SK-N-SH treated with all-trans-retinoic acid at 6 μM for 48 hours (cell line): ENCODE measurements at regions not wholly inside any gene's neighbourhood (a gene's known extent, or its start where the extent isn't known, plus 50 kb on each side); places are given as distances from the start of the nearest gene placed in this dataset.

Experiments used
- ATAC-seq: fragments of 200-7000 bp; cut with Tn5 transposase; 3 replicates; pipeline ENCODE4 v1.9.1; 2020; ENCODE audit warnings: mild to moderate bottlenecking, moderate library complexity
- ARNTL ChIP-seq: fragments of 450-650 bp; formaldehyde crosslinking; IDR thresholded peaks from 2 replicates; pipeline ENCODE4 v1.5.0; 2020; ENCODE audit warnings: low read depth, mild to moderate bottlenecking, moderate library complexity, borderline replicate concordance
- BACH2 ChIP-seq: fragments of 250-450 bp; sonication (Bioruptor Pico); IDR thresholded peaks from 2 replicates; pipeline ENCODE4 v1.9.0; 2021; ENCODE audit warnings: mild to moderate bottlenecking, borderline replicate concordance
- CSDC2 ChIP-seq: fragments of 250-450 bp; sonication (Bioruptor Pico); IDR thresholded peaks from 2 replicates; pipeline ENCODE4 v1.5.0; 2020; ENCODE audit warnings: mild to moderate bottlenecking, moderate library complexity
- GLIS3 ChIP-seq: fragments of 250-450 bp; sonication (Bioruptor Pico); IDR thresholded peaks from 2 replicates; pipeline ENCODE4 v1.5.0; 2020; ENCODE audit warnings: mild to moderate bottlenecking, moderate library complexity
- ISL1 ChIP-seq: fragments of 250-450 bp; sonication (Bioruptor Pico); IDR thresholded peaks from 2 replicates; pipeline ENCODE4 v2.1.2; 2022; ENCODE audit warnings: mild to moderate bottlenecking, moderate library complexity
- OSR1 ChIP-seq: fragments of 250-450 bp; sonication (Bioruptor Pico); IDR thresholded peaks from 2 replicates; pipeline ENCODE4 v1.8.0; 2022; ENCODE audit warnings: moderate library complexity, mild to moderate bottlenecking, inconsistent platforms
- PPARA ChIP-seq: fragments of 250-450 bp; sonication (Bioruptor Pico); IDR thresholded peaks from 2 replicates; pipeline ENCODE4 v1.5.0; 2020; ENCODE audit warnings: mild to moderate bottlenecking, borderline replicate concordance
- RARB ChIP-seq: fragments of 250-450 bp; sonication (Bioruptor Pico); IDR thresholded peaks from 2 replicates; pipeline ENCODE4 v1.8.0; 2021; ENCODE audit warnings: mild to moderate bottlenecking, moderate library complexity
- SNAI2 ChIP-seq: fragments of 250-450 bp; sonication (Bioruptor Pico); IDR thresholded peaks from 2 replicates; pipeline ENCODE4 v1.5.0; 2020; ENCODE audit warnings: mild to moderate bottlenecking, moderate library complexity
- TCF4 ChIP-seq: fragments of 250-450 bp; sonication (Bioruptor Pico); IDR thresholded peaks from 2 replicates; pipeline ENCODE4 v1.8.0; 2021; ENCODE audit warnings: mild to moderate bottlenecking, moderate library complexity, borderline replicate concordance
- TOX ChIP-seq: fragments of 250-450 bp; sonication (Bioruptor Pico); IDR thresholded peaks from 2 replicates; pipeline ENCODE4 v1.8.0; 2021; ENCODE audit warnings: mild to moderate bottlenecking, moderate library complexity, borderline replicate concordance
- ZC3H10 ChIP-seq: fragments of 250-450 bp; sonication (Bioruptor Pico); IDR thresholded peaks from 2 replicates; pipeline ENCODE4 v1.5.1; 2021; ENCODE audit warnings: mild to moderate bottlenecking, moderate library complexity
- ZFP3 ChIP-seq: fragments of 250-450 bp; sonication (Bioruptor Pico); IDR thresholded peaks from 2 replicates; pipeline ENCODE4 v1.5.0; 2020; ENCODE audit warnings: mild to moderate bottlenecking, moderate library complexity
- ZFP30 ChIP-seq: fragments of 450-650 bp; formaldehyde crosslinking; IDR thresholded peaks from 2 replicates; pipeline ENCODE4 v1.5.0; 2022; ENCODE audit warnings: mild to moderate bottlenecking, moderate library complexity
- ZNF565 ChIP-seq: fragments of 450-650 bp; formaldehyde crosslinking; conservative IDR thresholded peaks from 2 replicates; pipeline ENCODE4 v1.5.0; 2020; ENCODE audit warnings: low read depth, mild to moderate bottlenecking, moderate library complexity
- TF ChIP-seq, protein P1 (sequence below): fragments of 250-450 bp; sonication (Bioruptor Pico); IDR thresholded peaks from 2 replicates; pipeline ENCODE4 v1.5.1; 2020; ENCODE audit warnings: low read depth, mild to moderate bottlenecking, moderate library complexity
- TF ChIP-seq, protein P2 (sequence below): fragments of 250-450 bp; sonication (Bioruptor Pico); IDR thresholded peaks from 2 replicates; pipeline ENCODE4 v1.5.1; 2021; ENCODE audit warnings: mild to moderate bottlenecking, moderate library complexity
- TF ChIP-seq, protein P3 (sequence below): fragments of 250-450 bp; sonication (Bioruptor Pico); IDR thresholded peaks from 2 replicates; pipeline ENCODE4 v1.8.0; 2020; ENCODE audit warnings: mild to moderate bottlenecking, moderate library complexity, borderline replicate concordance
- TF ChIP-seq, protein P4 (sequence below): fragments of 250-450 bp; sonication (Bioruptor Pico); IDR thresholded peaks from 2 replicates; pipeline ENCODE4 v1.8.0; 2021; ENCODE audit warnings: low read depth, mild to moderate bottlenecking, moderate library complexity, borderline replicate concordance

DNA sequence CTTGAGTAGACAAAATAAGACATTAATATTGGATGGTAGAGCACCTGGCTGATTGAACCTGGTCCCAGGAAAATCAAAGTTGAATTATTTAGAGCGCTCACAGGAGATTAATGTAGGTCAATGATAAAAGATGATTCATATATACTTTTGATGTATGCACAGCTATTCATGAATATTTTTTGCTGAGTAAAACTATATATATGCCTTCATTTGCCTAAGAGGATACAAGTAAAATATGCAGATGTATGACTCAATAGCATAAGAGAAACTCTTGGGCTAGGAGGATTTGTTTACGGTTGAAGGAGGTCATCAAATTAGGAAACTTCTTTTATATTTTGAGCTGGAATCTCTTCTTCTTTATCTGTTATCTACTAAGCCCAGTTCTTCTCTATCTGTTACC, 202.7 kb upstream of the HS3ST1 start:
- ATAC-seq, result no peak
- TF ChIP-seq ZC3H10 (CRISPR knock-in tag), result no peak

DNA sequence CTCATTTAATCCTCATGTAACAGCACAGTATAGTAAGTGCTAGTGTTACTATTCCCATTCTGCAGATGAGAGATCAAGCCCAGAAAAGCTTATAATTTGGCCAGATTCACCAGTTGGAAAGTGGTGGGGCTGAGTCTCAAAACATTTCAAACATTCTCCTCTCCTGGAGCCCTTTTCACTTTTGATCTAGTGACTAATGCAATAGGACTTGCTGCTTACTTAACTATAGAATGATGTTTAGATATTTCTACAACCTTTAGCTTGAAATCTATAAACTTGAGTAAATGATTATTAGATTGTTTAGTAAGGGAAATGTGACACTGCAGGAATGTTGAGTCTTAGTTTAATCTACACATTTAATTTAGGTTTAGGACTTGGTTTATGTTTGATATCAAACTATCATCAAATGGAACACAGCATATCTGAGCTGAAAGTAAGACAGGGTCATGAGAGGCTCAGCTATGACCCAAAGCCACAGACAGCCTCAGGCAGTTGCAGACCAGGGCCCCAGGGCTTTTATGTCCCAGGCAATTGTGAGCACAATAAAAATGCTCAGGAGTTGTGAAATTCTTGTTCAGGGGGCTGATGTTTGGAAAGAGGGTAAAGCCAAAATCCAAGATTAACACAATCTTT, 199.5 kb upstream of the HS3ST1 start:
- ATAC-seq, result no peak
- TF ChIP-seq OSR1 (CRISPR knock-in tag) (no peak), BACH2 (CRISPR knock-in tag) (no peak), ISL1 (CRISPR knock-in tag) (no peak)
- TF ChIP-seq, protein P1, sequence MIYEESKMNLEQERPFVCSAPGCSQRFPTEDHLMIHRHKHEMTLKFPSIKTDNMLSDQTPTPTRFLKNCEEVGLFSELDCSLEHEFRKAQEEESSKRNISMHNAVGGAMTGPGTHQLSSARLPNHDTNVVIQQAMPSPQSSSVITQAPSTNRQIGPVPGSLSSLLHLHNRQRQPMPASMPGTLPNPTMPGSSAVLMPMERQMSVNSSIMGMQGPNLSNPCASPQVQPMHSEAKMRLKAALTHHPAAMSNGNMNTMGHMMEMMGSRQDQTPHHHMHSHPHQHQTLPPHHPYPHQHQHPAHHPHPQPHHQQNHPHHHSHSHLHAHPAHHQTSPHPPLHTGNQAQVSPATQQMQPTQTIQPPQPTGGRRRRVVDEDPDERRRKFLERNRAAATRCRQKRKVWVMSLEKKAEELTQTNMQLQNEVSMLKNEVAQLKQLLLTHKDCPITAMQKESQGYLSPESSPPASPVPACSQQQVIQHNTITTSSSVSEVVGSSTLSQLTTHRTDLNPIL (CRISPR knock-in tag), result no peak

DNA sequence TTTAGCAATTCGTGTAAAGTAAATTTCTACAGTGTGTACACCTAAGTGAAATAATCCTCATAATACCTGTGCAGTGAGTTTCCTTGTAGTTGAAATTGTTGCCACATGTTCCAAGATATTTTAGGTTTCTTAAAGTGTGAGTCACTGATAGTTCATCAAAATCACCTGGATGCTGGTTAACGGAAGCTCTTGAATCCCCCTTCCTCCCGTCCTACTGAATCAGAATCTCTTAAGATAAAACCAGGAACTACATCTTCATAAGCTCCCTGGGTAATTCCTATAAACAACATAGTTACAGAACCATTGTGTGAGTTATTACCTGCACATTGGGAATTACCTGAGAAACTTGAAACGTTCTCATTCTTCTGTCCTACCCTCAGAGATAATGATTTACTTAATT, 197.4 kb upstream of the HS3ST1 start:
- TF ChIP-seq ZC3H10 (CRISPR knock-in tag) (no peak), SNAI2 (CRISPR knock-in tag) (no peak), BACH2 (CRISPR knock-in tag) (no peak), ISL1 (CRISPR knock-in tag) (no peak), CSDC2 (CRISPR knock-in tag) (no peak), TOX (CRISPR knock-in tag) (no peak), PPARA (CRISPR knock-in tag) (no peak), ARNTL (CRISPR knock-in tag) (no peak), TCF4 (CRISPR knock-in tag) (no peak), ZFP30 (CRISPR knock-in tag) (no peak)
- TF ChIP-seq, protein P2, sequence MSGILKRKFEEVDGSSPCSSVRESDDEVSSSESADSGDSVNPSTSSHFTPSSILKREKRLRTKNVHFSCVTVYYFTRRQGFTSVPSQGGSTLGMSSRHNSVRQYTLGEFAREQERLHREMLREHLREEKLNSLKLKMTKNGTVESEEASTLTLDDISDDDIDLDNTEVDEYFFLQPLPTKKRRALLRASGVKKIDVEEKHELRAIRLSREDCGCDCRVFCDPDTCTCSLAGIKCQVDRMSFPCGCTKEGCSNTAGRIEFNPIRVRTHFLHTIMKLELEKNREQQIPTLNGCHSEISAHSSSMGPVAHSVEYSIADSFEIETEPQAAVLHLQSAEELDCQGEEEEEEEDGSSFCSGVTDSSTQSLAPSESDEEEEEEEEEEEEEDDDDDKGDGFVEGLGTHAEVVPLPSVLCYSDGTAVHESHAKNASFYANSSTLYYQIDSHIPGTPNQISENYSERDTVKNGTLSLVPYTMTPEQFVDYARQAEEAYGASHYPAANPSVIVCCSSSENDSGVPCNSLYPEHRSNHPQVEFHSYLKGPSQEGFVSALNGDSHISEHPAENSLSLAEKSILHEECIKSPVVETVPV, result no peak
- TF ChIP-seq, protein P1 (CRISPR knock-in tag), result no peak
- TF ChIP-seq, all 23 proteins: peak for 0
- no peak for ATAC-seq

DNA sequence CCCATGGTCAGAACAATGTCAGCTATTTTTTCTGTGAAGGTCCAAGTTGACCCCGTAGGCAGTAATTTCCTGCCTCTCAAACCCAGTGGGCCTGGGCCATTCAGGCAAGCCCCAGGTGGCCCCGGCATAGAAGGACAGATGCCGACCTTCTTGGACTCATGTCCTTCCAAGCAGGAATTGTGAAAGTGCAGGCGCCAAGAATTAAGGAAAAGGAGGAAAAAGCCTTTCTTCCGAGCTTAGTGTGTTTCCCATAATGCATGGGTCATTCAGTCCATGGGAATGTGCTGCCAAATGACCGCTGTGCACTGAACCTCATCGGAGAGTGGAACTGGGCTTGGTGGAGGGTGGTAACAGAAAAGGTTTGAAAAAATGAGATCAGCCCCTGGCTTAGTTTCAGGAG, 196.5 kb upstream of the HS3ST1 start:
- no peak for ATAC-seq

DNA sequence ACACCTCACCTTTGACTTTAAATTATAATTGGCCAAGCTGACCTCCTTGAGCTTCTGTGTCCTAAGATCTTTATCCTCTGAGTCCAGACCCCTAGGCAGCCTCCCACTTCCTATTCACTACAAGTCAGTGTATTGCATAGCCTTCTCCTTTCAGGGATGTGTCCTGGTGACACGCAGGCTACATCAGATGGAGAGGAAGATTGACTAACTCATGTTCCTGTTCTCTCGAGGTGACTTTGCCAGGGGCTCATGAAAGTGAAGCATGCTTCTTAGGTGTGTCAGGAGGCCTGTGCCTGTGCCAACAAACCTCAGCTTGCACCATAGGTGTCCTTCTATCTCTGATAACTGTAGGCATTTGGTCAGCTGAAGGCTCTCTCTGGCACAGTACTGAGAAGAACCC, 195.7 kb upstream of the HS3ST1 start:
- ATAC-seq, result no peak
- TF ChIP-seq BACH2 (CRISPR knock-in tag) (no peak), CSDC2 (CRISPR knock-in tag) (no peak), ARNTL (CRISPR knock-in tag) (no peak), ISL1 (CRISPR knock-in tag) (no peak), ZFP3 (CRISPR knock-in tag) (no peak), OSR1 (CRISPR knock-in tag) (no peak), RARB (CRISPR knock-in tag) (no peak), ZFP30 (CRISPR knock-in tag) (no peak), TOX (CRISPR knock-in tag) (no peak), PPARA (CRISPR knock-in tag) (no peak), ZC3H10 (CRISPR knock-in tag) (no peak), ZNF565 (CRISPR knock-in tag) (no peak)
- TF ChIP-seq, protein P3, sequence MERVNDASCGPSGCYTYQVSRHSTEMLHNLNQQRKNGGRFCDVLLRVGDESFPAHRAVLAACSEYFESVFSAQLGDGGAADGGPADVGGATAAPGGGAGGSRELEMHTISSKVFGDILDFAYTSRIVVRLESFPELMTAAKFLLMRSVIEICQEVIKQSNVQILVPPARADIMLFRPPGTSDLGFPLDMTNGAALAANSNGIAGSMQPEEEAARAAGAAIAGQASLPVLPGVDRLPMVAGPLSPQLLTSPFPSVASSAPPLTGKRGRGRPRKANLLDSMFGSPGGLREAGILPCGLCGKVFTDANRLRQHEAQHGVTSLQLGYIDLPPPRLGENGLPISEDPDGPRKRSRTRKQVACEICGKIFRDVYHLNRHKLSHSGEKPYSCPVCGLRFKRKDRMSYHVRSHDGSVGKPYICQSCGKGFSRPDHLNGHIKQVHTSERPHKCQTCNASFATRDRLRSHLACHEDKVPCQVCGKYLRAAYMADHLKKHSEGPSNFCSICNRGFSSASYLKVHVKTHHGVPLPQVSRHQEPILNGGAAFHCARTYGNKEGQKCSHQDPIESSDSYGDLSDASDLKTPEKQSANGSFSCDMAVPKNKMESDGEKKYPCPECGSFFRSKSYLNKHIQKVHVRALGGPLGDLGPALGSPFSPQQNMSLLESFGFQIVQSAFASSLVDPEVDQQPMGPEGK (CRISPR knock-in tag), result no peak
- TF ChIP-seq, protein P4, sequence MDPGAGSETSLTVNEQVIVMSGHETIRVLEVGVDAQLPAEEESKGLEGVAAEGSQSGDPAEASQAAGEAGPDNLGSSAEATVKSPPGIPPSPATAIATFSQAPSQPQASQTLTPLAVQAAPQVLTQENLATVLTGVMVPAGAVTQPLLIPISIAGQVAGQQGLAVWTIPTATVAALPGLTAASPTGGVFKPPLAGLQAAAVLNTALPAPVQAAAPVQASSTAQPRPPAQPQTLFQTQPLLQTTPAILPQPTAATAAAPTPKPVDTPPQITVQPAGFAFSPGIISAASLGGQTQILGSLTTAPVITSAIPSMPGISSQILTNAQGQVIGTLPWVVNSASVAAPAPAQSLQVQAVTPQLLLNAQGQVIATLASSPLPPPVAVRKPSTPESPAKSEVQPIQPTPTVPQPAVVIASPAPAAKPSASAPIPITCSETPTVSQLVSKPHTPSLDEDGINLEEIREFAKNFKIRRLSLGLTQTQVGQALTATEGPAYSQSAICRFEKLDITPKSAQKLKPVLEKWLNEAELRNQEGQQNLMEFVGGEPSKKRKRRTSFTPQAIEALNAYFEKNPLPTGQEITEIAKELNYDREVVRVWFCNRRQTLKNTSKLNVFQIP (CRISPR knock-in tag), result no peak

More for the DNA sequence above, 196.5 kb upstream of the HS3ST1 start:
- TF ChIP-seq ZC3H10 (CRISPR knock-in tag) (no peak), GLIS3 (CRISPR knock-in tag) (no peak), BACH2 (CRISPR knock-in tag) (no peak), ARNTL (CRISPR knock-in tag) (no peak), PPARA (CRISPR knock-in tag) (no peak), CSDC2 (CRISPR knock-in tag) (no peak)
- TF ChIP-seq, protein P4 (CRISPR knock-in tag), result no peak
